ENCODE measurements at regions not wholly inside any gene's neighbourhood (a gene's known extent, or its start where the extent isn't known, plus 50 kb on each side); places are given as distances from the start of the nearest gene placed in this dataset.

GRCh38 chr5:41648996-41649395 lies 138.6 kb upstream of the PLCXD3 start:
- H3K27ac ChIP-seq = no peak overlapping the region

GRCh38 chr5:41641621-41642020 lies 131.2 kb upstream of the PLCXD3 start:
- Histone ChIP-seq H3K36me3 (no peaks in the 10 kb centered on the region), H3K27ac (no peak overlapping the region), H3K27me3 (no peaks in the 10 kb centered on the region), H3K9ac (no peak overlapping the region), H3K4me1 (no peaks in the 10 kb centered on the region), H4K20me1 (ENCODE audit: low read depth) (no peaks in the 10 kb centered on the region), H2AFZ (replicated peaks) (no peak overlapping the region), H3F3A (ENCODE audit: low read depth) (no peaks in the 10 kb centered on the region), H3K9me3 (ENCODE audit: low read depth) (no peaks in the 10 kb centered on the region), H3K79me2 (ENCODE audit: low read depth) (no peaks in the 10 kb centered on the region), H3K4me3 (no peak overlapping the region), H3K4me2 (no peak overlapping the region)
- Mint-ChIP-seq H3K27me3 (ENCODE audit: insufficient read depth, low read depth) (peaks cover 2% of the 10 kb centered on the region), H3K36me3 (no peaks in the 10 kb centered on the region), H3K4me1 (peaks cover 8% of the 10 kb centered on the region), H3K27ac (no peak overlapping the region), H3K4me3 (no peak overlapping the region), H3K9me3 (peaks cover 2% of the 10 kb centered on the region)
- DNase-seq (ENCODE audit: low spot score) = no peak
- TF ChIP-seq EZH2phosphoT487 (IDR thresholded peaks at IDR 0.05) = no peak
- TF ChIP-seq EZH2 (IDR thresholded peaks at IDR 0.05) = no peak
- peak; percentile 41 for TF ChIP-seq CTCF (IDR thresholded peaks at IDR 0.05)

More at GRCh38 chr5:41648996-41649395, 138.6 kb upstream of the PLCXD3 start:
- Histone ChIP-seq H2AFZ (replicated peaks) (no peak overlapping the region), H3K79me2 (ENCODE audit: low read depth) (no peaks in the 10 kb centered on the region), H3K9ac (no peak overlapping the region), H3K4me1 (no peaks in the 10 kb centered on the region), H3F3A (ENCODE audit: low read depth) (no peaks in the 10 kb centered on the region), H3K27me3 (no peaks in the 10 kb centered on the region), H3K4me2 (no peak overlapping the region), H3K4me3 (no peak overlapping the region), H3K36me3 (no peaks in the 10 kb centered on the region), H4K20me1 (ENCODE audit: low read depth) (no peaks in the 10 kb centered on the region), H3K9me3 (ENCODE audit: low read depth) (no peaks in the 10 kb centered on the region)
- H3K4me1 Mint-ChIP-seq = peaks cover 18% of the 10 kb centered on the region
- H3K4me3 Mint-ChIP-seq = no peak overlapping the region
- TF ChIP-seq EZH2 (IDR thresholded peaks at IDR 0.05) (no peak), EZH2phosphoT487 (IDR thresholded peaks at IDR 0.05) (no peak), CTCF (IDR thresholded peaks at IDR 0.05) (no peak)
- H3K27me3 Mint-ChIP-seq (ENCODE audit: insufficient read depth, low read depth) = peaks cover 3% of the 10 kb centered on the region
- no peaks in the 10 kb centered on the region for H3K36me3 Mint-ChIP-seq
- H3K27ac Mint-ChIP-seq = no peak overlapping the region
- H3K9me3 Mint-ChIP-seq = no peaks in the 10 kb centered on the region
- DNase-seq (ENCODE audit: low spot score) = peak; percentile 5

GRCh38 chr5:41638685-41639084 lies 128.3 kb upstream of the PLCXD3 start:
- no peaks in the 10 kb centered on the region for H3K27me3 ChIP-seq
- no peak overlapping the region for H3K4me3 Mint-ChIP-seq
- no peaks in the 10 kb centered on the region for H3F3A ChIP-seq (ENCODE audit: low read depth)
- no peaks in the 10 kb centered on the region for H3K79me2 ChIP-seq (ENCODE audit: low read depth)
- peaks cover 9% of the 10 kb centered on the region for H3K4me1 Mint-ChIP-seq
- no peaks in the 10 kb centered on the region for H3K4me1 ChIP-seq
- H3K36me3 ChIP-seq = no peaks in the 10 kb centered on the region
- H3K9ac ChIP-seq = no peak overlapping the region
- TF ChIP-seq CTCF (IDR thresholded peaks at IDR 0.05) (no peak), EZH2 (IDR thresholded peaks at IDR 0.05) (no peak), EZH2phosphoT487 (IDR thresholded peaks at IDR 0.05) (no peak)
- no peak overlapping the region for H3K4me3 ChIP-seq
- no peaks in the 10 kb centered on the region for H3K9me3 ChIP-seq (ENCODE audit: low read depth)
- H3K9me3 Mint-ChIP-seq = peaks cover 2% of the 10 kb centered on the region
- H3K36me3 Mint-ChIP-seq = no peaks in the 10 kb centered on the region
- DNase-seq (ENCODE audit: low spot score) = no peak
- no peak overlapping the region for H2AFZ ChIP-seq (replicated peaks)
- no peak overlapping the region for H3K27ac ChIP-seq
- peaks cover 2% of the 10 kb centered on the region for H3K27me3 Mint-ChIP-seq (ENCODE audit: insufficient read depth, low read depth)
- no peaks in the 10 kb centered on the region for H4K20me1 ChIP-seq (ENCODE audit: low read depth)
- no peak overlapping the region for H3K4me2 ChIP-seq
- no peak overlapping the region for H3K27ac Mint-ChIP-seq

Data from neural progenitor cell (in vitro differentiated cells).